ENCODE measurements at regions not wholly inside any gene's neighbourhood (a gene's known extent, or its start where the extent isn't known, plus 50 kb on each side); places are given as distances from the start of the nearest gene placed in this dataset.
"Not testable (repeated sequence)": the region's sequence is repeated elsewhere in the genome, so short reads cannot be mapped to it uniquely, and the experiment has no call there.

GRCh38 chr7:39798077-39798476 lies 152.0 kb upstream of the CDK13 start:
- H3K27me3 Mint-ChIP-seq (ENCODE audit: low read depth); H3K9me3 Mint-ChIP-seq; intact Hi-C loops (cut with micrococcal nuclease); H3K36me3 Mint-ChIP-seq (ENCODE audit: low read depth); DNase-seq (ENCODE audit: low spot score); H3K27ac Mint-ChIP-seq; H3K4me3 Mint-ChIP-seq (ENCODE audit: low read depth); H3K4me1 Mint-ChIP-seq (ENCODE audit: low read depth): not testable (repeated sequence)

- no peaks in the 10 kb centered on the region for H3K36me3 Mint-ChIP-seq (ENCODE audit: low read depth)
- peaks cover 8% of the 10 kb centered on the region for H3K27me3 Mint-ChIP-seq (ENCODE audit: low read depth)
- no peak overlapping the region for H3K27ac Mint-ChIP-seq
- no peaks in the 10 kb centered on the region for H3K4me1 Mint-ChIP-seq (ENCODE audit: low read depth)
- no peaks in the 10 kb centered on the region for H3K9me3 Mint-ChIP-seq
- intact Hi-C loops (cut with micrococcal nuclease), result no loop called here
- H3K4me3 Mint-ChIP-seq (ENCODE audit: low read depth), result no peak overlapping the region
- DNase-seq (ENCODE audit: low spot score), result no peak
Observed at GRCh38 chr7:39808796-39809481, 141.1 kb upstream of the CDK13 start.

- no peaks in the 10 kb centered on the region for H3K9me3 Mint-ChIP-seq
- no peaks in the 10 kb centered on the region for H3K36me3 Mint-ChIP-seq (ENCODE audit: low read depth)
- DNase-seq (ENCODE audit: low spot score), result no peak
- no peaks in the 10 kb centered on the region for H3K4me1 Mint-ChIP-seq (ENCODE audit: low read depth)
- no peak overlapping the region for H3K4me3 Mint-ChIP-seq (ENCODE audit: low read depth)
- intact Hi-C loops (cut with micrococcal nuclease), result no loop called here
- peaks cover 12% of the 10 kb centered on the region for H3K27me3 Mint-ChIP-seq (ENCODE audit: low read depth)
- H3K27ac Mint-ChIP-seq, result no peak overlapping the region
Observed at GRCh38 chr7:39810204-39810642, 139.8 kb upstream of the CDK13 start.

GRCh38 chr7:39810710-39811109 lies 139.3 kb upstream of the CDK13 start:
- Mint-ChIP-seq H3K9me3 (no peaks in the 10 kb centered on the region), H3K27ac (no peak overlapping the region), H3K27me3 (ENCODE audit: low read depth) (peaks cover 15% of the 10 kb centered on the region), H3K4me1 (ENCODE audit: low read depth) (no peaks in the 10 kb centered on the region), H3K4me3 (ENCODE audit: low read depth) (no peak overlapping the region), H3K36me3 (ENCODE audit: low read depth) (no peaks in the 10 kb centered on the region)
- DNase-seq (ENCODE audit: low spot score), result no peak
- intact Hi-C loops (cut with micrococcal nuclease), result no loop called here

- Mint-ChIP-seq H3K4me1 (ENCODE audit: low read depth) (no peaks in the 10 kb centered on the region), H3K9me3 (no peaks in the 10 kb centered on the region), H3K4me3 (ENCODE audit: low read depth) (no peak overlapping the region), H3K27ac (no peak overlapping the region), H3K27me3 (ENCODE audit: low read depth) (peaks cover 18% of the 10 kb centered on the region), H3K36me3 (ENCODE audit: low read depth) (no peaks in the 10 kb centered on the region)
- DNase-seq (ENCODE audit: low spot score), result no peak
- intact Hi-C loops (cut with micrococcal nuclease), result no loop called here
Observed at GRCh38 chr7:39811161-39811614, 138.9 kb upstream of the CDK13 start.

- H3K4me3 Mint-ChIP-seq (ENCODE audit: low read depth), result no peak overlapping the region
- H3K27me3 Mint-ChIP-seq (ENCODE audit: low read depth), result peaks cover 49% of the 10 kb centered on the region
- H3K4me1 Mint-ChIP-seq (ENCODE audit: low read depth), result no peaks in the 10 kb centered on the region
- no peak overlapping the region for H3K27ac Mint-ChIP-seq
- no peaks in the 10 kb centered on the region for H3K36me3 Mint-ChIP-seq (ENCODE audit: low read depth)
- H3K9me3 Mint-ChIP-seq, result no peaks in the 10 kb centered on the region
- no peak for DNase-seq (ENCODE audit: low spot score)
- intact Hi-C loops (cut with micrococcal nuclease), result no loop called here
Observed at GRCh38 chr7:39816462-39817060, 133.5 kb upstream of the CDK13 start.

- Mint-ChIP-seq H3K36me3 (ENCODE audit: low read depth) (no peaks in the 10 kb centered on the region), H3K9me3 (no peaks in the 10 kb centered on the region), H3K27me3 (ENCODE audit: low read depth) (peaks cover 56% of the 10 kb centered on the region), H3K4me3 (ENCODE audit: low read depth) (no peak overlapping the region), H3K4me1 (ENCODE audit: low read depth) (no peaks in the 10 kb centered on the region), H3K27ac (no peak overlapping the region)
- intact Hi-C loops (cut with micrococcal nuclease), result no loop called here
- no peak for DNase-seq (ENCODE audit: low spot score)
Observed at GRCh38 chr7:39819514-39819913, 130.5 kb upstream of the CDK13 start.

GRCh38 chr7:39824456-39825200 lies 125.4 kb upstream of the CDK13 start:
- H3K27me3 Mint-ChIP-seq (ENCODE audit: low read depth), result peaks cover 48% of the 10 kb centered on the region
- H3K9me3 Mint-ChIP-seq, result no peaks in the 10 kb centered on the region
- no peak overlapping the region for H3K4me3 Mint-ChIP-seq (ENCODE audit: low read depth)
- H3K27ac Mint-ChIP-seq, result no peak overlapping the region
- intact Hi-C loops (cut with micrococcal nuclease), result no loop called here
- no peak for DNase-seq (ENCODE audit: low spot score)
- H3K4me1 Mint-ChIP-seq (ENCODE audit: low read depth), result peaks cover 3% of the 10 kb centered on the region
- H3K36me3 Mint-ChIP-seq (ENCODE audit: low read depth), result no peaks in the 10 kb centered on the region

GRCh38 chr7:39825401-39825980 lies 124.6 kb upstream of the CDK13 start:
- H3K27me3 Mint-ChIP-seq (ENCODE audit: low read depth), result peaks cover 48% of the 10 kb centered on the region
- H3K27ac Mint-ChIP-seq, result no peak overlapping the region
- peaks cover 3% of the 10 kb centered on the region for H3K4me1 Mint-ChIP-seq (ENCODE audit: low read depth)
- H3K4me3 Mint-ChIP-seq (ENCODE audit: low read depth), result no peak overlapping the region
- no peak for DNase-seq (ENCODE audit: low spot score)
- intact Hi-C loops (cut with micrococcal nuclease), result no loop called here
- no peaks in the 10 kb centered on the region for H3K9me3 Mint-ChIP-seq
- no peaks in the 10 kb centered on the region for H3K36me3 Mint-ChIP-seq (ENCODE audit: low read depth)

- Mint-ChIP-seq H3K9me3 (no peaks in the 10 kb centered on the region), H3K36me3 (ENCODE audit: low read depth) (no peaks in the 10 kb centered on the region), H3K4me3 (ENCODE audit: low read depth) (no peak overlapping the region), H3K4me1 (ENCODE audit: low read depth) (peaks cover 3% of the 10 kb centered on the region), H3K27ac (no peak overlapping the region), H3K27me3 (ENCODE audit: low read depth) (peaks cover 46% of the 10 kb centered on the region)
- no peak for DNase-seq (ENCODE audit: low spot score)
- intact Hi-C loops (cut with micrococcal nuclease), result no loop called here
Observed at GRCh38 chr7:39826166-39826565, 123.9 kb upstream of the CDK13 start.

- Mint-ChIP-seq H3K27me3 (ENCODE audit: low read depth) (peaks cover 53% of the 10 kb centered on the region), H3K4me1 (ENCODE audit: low read depth) (peaks cover 3% of the 10 kb centered on the region), H3K36me3 (ENCODE audit: low read depth) (no peaks in the 10 kb centered on the region), H3K27ac (no peak overlapping the region), H3K4me3 (ENCODE audit: low read depth) (no peak overlapping the region), H3K9me3 (no peaks in the 10 kb centered on the region)
- intact Hi-C loops (cut with micrococcal nuclease), result no loop called here
- DNase-seq (ENCODE audit: low spot score), result no peak
Observed at GRCh38 chr7:39827571-39827970, 122.5 kb upstream of the CDK13 start.

GRCh38 chr7:39829028-39829427 lies 121.0 kb upstream of the CDK13 start:
- Mint-ChIP-seq H3K36me3 (ENCODE audit: low read depth) (no peaks in the 10 kb centered on the region), H3K27me3 (ENCODE audit: low read depth) (peaks cover 55% of the 10 kb centered on the region), H3K4me1 (ENCODE audit: low read depth) (peaks cover 3% of the 10 kb centered on the region), H3K4me3 (ENCODE audit: low read depth) (no peak overlapping the region), H3K9me3 (no peaks in the 10 kb centered on the region), H3K27ac (no peak overlapping the region)
- no peak for DNase-seq (ENCODE audit: low spot score)
- intact Hi-C loops (cut with micrococcal nuclease), result no loop called here

All from activated T-helper 2 cell treated with anti-CD3 and anti-CD28 coated beads, Interferon-gamma antibody, Interleukin-2, Interleukin-4, amounts not matched to agents 10 μg/mL and 5 μg/mL and 100 μg/mL, durations not matched to agents 14 hours and 24 hours and 36 hours (primary cell).